Coronary artery (tissue), 2 donors: ENCODE measurements at regions not wholly inside any gene's neighbourhood (a gene's known extent, or its start where the extent isn't known, plus 50 kb on each side); places are given as distances from the start of the nearest gene placed in this dataset.

Experiments
- DNase-seq: peaks from one replicate; pipeline ENCODE4 v3.0.0-alpha.2; 2017; ENCODE audit warnings: low spot score
- H3K27ac ChIP-seq, 2 donors: fragments of 200-600 bp; sonication (generic); one replicate each; pipeline ENCODE4 v1.5.1; 2016 to 2019
- H3K4me3 ChIP-seq: fragments of 200-600 bp; sonication (generic); 2 replicates; pipeline ENCODE4 v1.5.1; 2016; ENCODE audit warnings: mild to moderate bottlenecking, moderate library complexity
- TF ChIP-seq, protein P1 (sequence below): fragments of 200-600 bp; sonication (generic); IDR thresholded peaks from one replicate; pipeline ENCODE4 v1.5.1; 2019; ENCODE audit warnings: antibody characterized with exemption

GRCh38 chr7:94272821-94273583 is 121.7 kb upstream of the COL1A2 start:
- no peak for DNase-seq
- no peak overlapping the region for H3K4me3 ChIP-seq
- TF ChIP-seq, protein P1, sequence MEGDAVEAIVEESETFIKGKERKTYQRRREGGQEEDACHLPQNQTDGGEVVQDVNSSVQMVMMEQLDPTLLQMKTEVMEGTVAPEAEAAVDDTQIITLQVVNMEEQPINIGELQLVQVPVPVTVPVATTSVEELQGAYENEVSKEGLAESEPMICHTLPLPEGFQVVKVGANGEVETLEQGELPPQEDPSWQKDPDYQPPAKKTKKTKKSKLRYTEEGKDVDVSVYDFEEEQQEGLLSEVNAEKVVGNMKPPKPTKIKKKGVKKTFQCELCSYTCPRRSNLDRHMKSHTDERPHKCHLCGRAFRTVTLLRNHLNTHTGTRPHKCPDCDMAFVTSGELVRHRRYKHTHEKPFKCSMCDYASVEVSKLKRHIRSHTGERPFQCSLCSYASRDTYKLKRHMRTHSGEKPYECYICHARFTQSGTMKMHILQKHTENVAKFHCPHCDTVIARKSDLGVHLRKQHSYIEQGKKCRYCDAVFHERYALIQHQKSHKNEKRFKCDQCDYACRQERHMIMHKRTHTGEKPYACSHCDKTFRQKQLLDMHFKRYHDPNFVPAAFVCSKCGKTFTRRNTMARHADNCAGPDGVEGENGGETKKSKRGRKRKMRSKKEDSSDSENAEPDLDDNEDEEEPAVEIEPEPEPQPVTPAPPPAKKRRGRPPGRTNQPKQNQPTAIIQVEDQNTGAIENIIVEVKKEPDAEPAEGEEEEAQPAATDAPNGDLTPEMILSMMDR, result no peak
- no peak overlapping the region for H3K27ac ChIP-seq

GRCh38 chr7:94274828-94275227 is 119.9 kb upstream of the COL1A2 start:
- no peak for DNase-seq
- no peak overlapping the region for H3K27ac ChIP-seq
- no peak overlapping the region for H3K4me3 ChIP-seq
- TF ChIP-seq, protein P1, result no peak

DNA sequence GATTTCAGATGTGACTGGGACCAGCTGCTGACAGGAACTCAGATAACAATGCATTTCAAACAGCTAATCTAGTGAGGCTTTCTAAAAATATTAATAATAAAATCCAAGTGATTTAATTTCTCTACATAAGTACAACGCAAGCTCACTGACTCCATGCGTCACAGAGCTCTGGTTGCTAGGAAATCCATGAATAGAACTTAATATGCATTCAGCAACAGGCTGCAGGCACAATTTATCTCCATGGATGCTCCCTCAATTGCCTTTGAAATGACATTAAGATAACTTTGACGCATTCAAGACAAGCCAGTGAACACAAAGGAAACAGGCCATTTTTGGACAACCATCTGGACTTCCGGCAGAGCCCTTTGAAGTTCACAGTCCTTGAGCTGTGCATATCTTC is 118.7 kb upstream of the COL1A2 start:
- TF ChIP-seq, protein P1, result no peak
- no peak for DNase-seq
- Histone ChIP-seq H3K4me3 (no peak overlapping the region), H3K27ac (no peak overlapping the region)

GRCh38 chr7:94276795-94277194 is 117.9 kb upstream of the COL1A2 start:
- no peak for DNase-seq
- no peak overlapping the region for H3K4me3 ChIP-seq
- no peak overlapping the region for H3K27ac ChIP-seq
- TF ChIP-seq, protein P1, result no peak

DNA sequence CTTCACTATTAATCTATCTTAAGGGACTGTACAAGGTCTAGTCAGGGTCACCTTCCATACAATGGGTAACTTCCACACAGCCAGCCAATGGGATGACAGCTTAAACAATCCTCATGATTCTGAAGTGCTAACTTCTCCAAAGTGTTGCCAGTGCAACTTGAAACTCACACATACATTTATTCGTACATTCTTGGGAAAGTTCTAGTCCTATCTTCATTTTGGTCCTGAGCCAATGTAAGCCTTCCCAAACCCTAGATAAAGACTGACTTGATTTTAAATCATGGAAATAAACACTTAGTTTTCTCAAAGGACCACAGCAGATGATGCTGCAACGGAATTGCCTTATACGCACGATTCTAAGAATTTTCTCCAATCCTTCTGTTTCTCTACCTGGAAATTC is 117.5 kb upstream of the COL1A2 start:
- DNase-seq, result no peak
- no peak overlapping the region for H3K27ac ChIP-seq
- H3K4me3 ChIP-seq, result no peak overlapping the region
- TF ChIP-seq, protein P1, result no peak

DNA sequence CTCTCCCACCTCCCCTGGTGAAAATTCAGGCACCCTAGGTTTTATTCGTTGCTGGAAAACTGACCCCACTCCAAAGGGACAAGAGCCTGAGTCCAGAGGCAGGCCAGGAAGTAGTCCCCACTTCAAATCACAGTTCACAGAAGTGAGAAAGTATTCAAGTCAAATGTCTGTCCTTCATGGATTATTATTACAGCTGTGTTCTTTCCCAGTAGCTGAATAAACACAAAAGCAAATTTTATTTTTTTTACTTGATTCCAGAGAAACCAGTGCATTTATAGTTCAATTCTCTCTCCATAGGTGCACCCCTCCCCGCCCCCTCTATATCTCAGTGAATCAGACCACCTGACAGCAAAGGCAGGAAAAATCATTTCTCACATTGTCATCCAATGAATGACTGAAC is 113.8 kb upstream of the COL1A2 start:
- no peak for DNase-seq

DNA sequence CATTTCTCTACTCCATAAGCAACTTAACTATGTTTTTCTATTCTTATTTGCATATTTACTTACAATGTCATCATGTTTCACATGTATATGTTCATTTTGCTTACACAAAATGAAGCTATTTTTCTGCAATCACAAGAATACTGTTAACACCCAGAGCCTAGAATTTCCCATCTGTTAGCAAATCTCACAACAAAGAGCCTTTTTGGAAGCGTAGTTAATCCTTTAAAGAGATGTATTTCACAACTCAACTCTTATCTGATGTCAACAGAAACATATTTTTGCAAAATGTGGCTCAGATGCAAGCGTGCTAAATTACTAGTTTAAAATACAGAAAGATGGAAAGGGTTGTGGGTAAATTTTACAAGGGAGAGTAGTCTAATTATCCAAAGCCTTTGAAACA is 110.6 kb upstream of the COL1A2 start:
- TF ChIP-seq, protein P1, result no peak
- H3K4me3 ChIP-seq, result no peak overlapping the region
- DNase-seq, result no peak
- H3K27ac ChIP-seq, result no peak overlapping the region

More for the DNA sequence above, 113.8 kb upstream of the COL1A2 start:
- TF ChIP-seq, protein P1, result no peak
- no peak overlapping the region for H3K27ac ChIP-seq
- no peak overlapping the region for H3K4me3 ChIP-seq
